ENCODE measurements at regions not wholly inside any gene's neighbourhood (a gene's known extent, or its start where the extent isn't known, plus 50 kb on each side); places are given as distances from the start of the nearest gene placed in this dataset.

- no peaks in the 10 kb centered on the region for H3K36me3 ChIP-seq (ENCODE audit: control insufficient read depth, insufficient read depth, low read length)
- ChIA-PET POLR2A (interaction anchor here (0.5 to 0.7 kb wide), 2 partner anchors 10 to 23 kb away, joined by 3 read pairs; no protein-coding TSS in a partner anchor), CTCF (ENCODE audit: low intra/inter-chr PET ratio) (no interaction called here)
- in situ Hi-C loops (cut with MboI) (no loop called here), intact Hi-C loops (cut with micrococcal nuclease) (no loop called here)
- 0% methylated on average over 6 of the region's 6 CpGs for WGBS (ENCODE audit: insufficient coverage, low coverage, missing lambda C conversion rate)
- ATAC-seq (no peak), FAIRE-seq (no peak), DNase-seq (ENCODE audit: extremely low read depth in 1 of 4, low spot score in 3 of 4) (no peak)
- H3K79me2 ChIP-seq (ENCODE audit: control insufficient read depth, insufficient read depth, low read length) = no peaks in the 10 kb centered on the region
- no peak overlapping the region for H3K27ac ChIP-seq (ENCODE audit: extremely low read depth, low read depth, low read length)
- H2AFZ ChIP-seq (ENCODE audit: low read depth, low read length) = no peak overlapping the region
- no peaks in the 10 kb centered on the region for H3K9me3 ChIP-seq (replicated peaks; ENCODE audit: control insufficient read depth, insufficient read depth, low read depth, low read length)
- TF ChIP-seq STAT6 (CRISPR knock-in tag; IDR thresholded peaks at IDR 0.05) (no peak), SNIP1 (IDR thresholded peaks at IDR 0.05; ENCODE audit: low read depth) (no peak), USF2 (CRISPR knock-in tag; IDR thresholded peaks at IDR 0.05) (no peak), ZNF280B (CRISPR knock-in tag; IDR thresholded peaks at IDR 0.05) (no peak), GTF3C2 (IDR thresholded peaks at IDR 0.05; ENCODE audit: borderline replicate concordance, extremely low read depth, insufficient read length) (no peak), PRDM10 (IDR thresholded peaks at IDR 0.05; ENCODE audit: partially characterized antibody) (no peak), ZNF184 (CRISPR knock-in tag; IDR thresholded peaks at IDR 0.05) (no peak)
- H3K9ac ChIP-seq (ENCODE audit: insufficient read depth in 1 of 2, low read depth in 2 of 2, low read length in 2 of 2) = no peak overlapping the region
- no peaks in the 10 kb centered on the region for H4K20me1 ChIP-seq (replicated peaks; ENCODE audit: control insufficient read depth, insufficient read depth, low read length)
- no peaks in the 10 kb centered on the region for H3K4me1 ChIP-seq (replicated peaks in 1 of 2; ENCODE audit: control insufficient read depth in 2 of 2, insufficient read depth in 2 of 2, low read length in 2 of 2)
- H3K9me1 ChIP-seq (ENCODE audit: control insufficient read depth, insufficient read depth, low read length) = no peaks in the 10 kb centered on the region
- no TSS peak for BruUV-seq (replicated peaks)
- H3K4me2 ChIP-seq (ENCODE audit: insufficient read depth, low read length) = no peak overlapping the region
- no peak overlapping the region for H3K4me3 ChIP-seq
- no peaks in the 10 kb centered on the region for H3K27me3 ChIP-seq (ENCODE audit: control insufficient read depth in 2 of 2, insufficient read depth in 2 of 2, low read length in 2 of 2)
Observed at GRCh38 chr2:198465970-198466369, 661.6 kb downstream of the PLCL1 start.
